Gastrocnemius medialis (tissue), 4 donors: ENCODE measurements at regions not wholly inside any gene's neighbourhood (a gene's known extent, or its start where the extent isn't known, plus 50 kb on each side); places are given as distances from the start of the nearest gene placed in this dataset.

Experiments
- POLR2A ChIP-seq, 2 donors: fragments of 450-650 bp; IDR thresholded peaks; one replicate each; pipeline ENCODE4 v1.6.1; 2017; ENCODE audit warnings: antibody characterized with exemption in 2 of 2, mild to moderate bottlenecking in 2 of 2, moderate library complexity in 2 of 2
- TF ChIP-seq, protein P1 (sequence below), 5 experiments: fragments of 450-650 bp in 3 of 5; fragments of 200-600 bp in 2 of 5; sonication (generic) in 2 of 5; IDR thresholded peaks in 4 of 5; conservative IDR thresholded peaks in 1 of 5; 1 replicate in 4 of 5; 2 replicates in 1 of 5; pipeline ENCODE4 v1.5.1; 2016 to 2019; ENCODE audit warnings: antibody characterized with exemption in 5 of 5, mild to moderate bottlenecking in 3 of 5, moderate library complexity in 3 of 5

DNA sequence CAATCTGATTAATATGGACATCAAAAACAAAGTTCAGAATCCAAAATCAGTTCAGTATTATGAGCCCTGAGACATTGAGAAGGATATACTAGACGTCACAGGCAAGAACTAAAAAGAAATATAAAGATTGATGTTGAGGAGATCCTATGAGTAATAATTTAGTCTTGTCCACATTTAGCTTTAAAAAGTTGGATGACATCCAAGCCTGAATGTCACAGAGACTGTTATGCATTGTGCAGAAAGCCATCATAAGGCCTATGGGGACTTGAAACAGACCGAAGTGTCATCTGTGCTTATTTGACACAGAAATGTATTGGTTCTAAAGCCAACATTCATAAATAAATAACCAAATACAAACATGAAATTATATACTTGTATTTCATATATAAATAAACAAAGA lies 581.8 kb upstream of the MMS22L start:
- TF ChIP-seq, protein P1, sequence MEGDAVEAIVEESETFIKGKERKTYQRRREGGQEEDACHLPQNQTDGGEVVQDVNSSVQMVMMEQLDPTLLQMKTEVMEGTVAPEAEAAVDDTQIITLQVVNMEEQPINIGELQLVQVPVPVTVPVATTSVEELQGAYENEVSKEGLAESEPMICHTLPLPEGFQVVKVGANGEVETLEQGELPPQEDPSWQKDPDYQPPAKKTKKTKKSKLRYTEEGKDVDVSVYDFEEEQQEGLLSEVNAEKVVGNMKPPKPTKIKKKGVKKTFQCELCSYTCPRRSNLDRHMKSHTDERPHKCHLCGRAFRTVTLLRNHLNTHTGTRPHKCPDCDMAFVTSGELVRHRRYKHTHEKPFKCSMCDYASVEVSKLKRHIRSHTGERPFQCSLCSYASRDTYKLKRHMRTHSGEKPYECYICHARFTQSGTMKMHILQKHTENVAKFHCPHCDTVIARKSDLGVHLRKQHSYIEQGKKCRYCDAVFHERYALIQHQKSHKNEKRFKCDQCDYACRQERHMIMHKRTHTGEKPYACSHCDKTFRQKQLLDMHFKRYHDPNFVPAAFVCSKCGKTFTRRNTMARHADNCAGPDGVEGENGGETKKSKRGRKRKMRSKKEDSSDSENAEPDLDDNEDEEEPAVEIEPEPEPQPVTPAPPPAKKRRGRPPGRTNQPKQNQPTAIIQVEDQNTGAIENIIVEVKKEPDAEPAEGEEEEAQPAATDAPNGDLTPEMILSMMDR (IDR thresholded peaks at IDR 0.05 in 4 of 5, conservative IDR thresholded peaks at IDR 0.05 in 1 of 5), result no peak
- no peak for TF ChIP-seq POLR2A (IDR thresholded peaks at IDR 0.05)
